GM06990 (cell line): ENCODE measurements at regions not wholly inside any gene's neighbourhood (a gene's known extent, or its start where the extent isn't known, plus 50 kb on each side); places are given as distances from the start of the nearest gene placed in this dataset.

ENCODE experiments used
- DNase-seq: peaks from one replicate; pipeline ENCODE4 v3.0.0-alpha.2; 2011; ENCODE audit not compliant: insufficient read length; ENCODE audit errors: extremely low read depth
- H3K27me3 ChIP-seq: replicated peaks from 2 replicates; pipeline ENCODE4 v1.6.0; 2011; ENCODE audit warnings: low read length; ENCODE audit not compliant: control insufficient read depth, insufficient read depth
- H3K36me3 ChIP-seq: 2 replicates; pipeline ENCODE4 v1.5.1; 2011; ENCODE audit warnings: low read length; ENCODE audit not compliant: control insufficient read depth, insufficient read depth
- H3K4me3 ChIP-seq: replicated peaks from 2 replicates; pipeline ENCODE4 v1.5.1; 2011; ENCODE audit warnings: low read depth, mild to moderate bottlenecking, control low read depth, low read length
- TF ChIP-seq, protein P1 (sequence below): IDR thresholded peaks from 2 replicates; pipeline ENCODE4 v1.5.1; 2011; ENCODE audit warnings: low read length, control low read depth, mild to moderate bottlenecking, inconsistent platforms; ENCODE audit not compliant: insufficient read depth, poor library complexity, severe bottlenecking

DNA sequence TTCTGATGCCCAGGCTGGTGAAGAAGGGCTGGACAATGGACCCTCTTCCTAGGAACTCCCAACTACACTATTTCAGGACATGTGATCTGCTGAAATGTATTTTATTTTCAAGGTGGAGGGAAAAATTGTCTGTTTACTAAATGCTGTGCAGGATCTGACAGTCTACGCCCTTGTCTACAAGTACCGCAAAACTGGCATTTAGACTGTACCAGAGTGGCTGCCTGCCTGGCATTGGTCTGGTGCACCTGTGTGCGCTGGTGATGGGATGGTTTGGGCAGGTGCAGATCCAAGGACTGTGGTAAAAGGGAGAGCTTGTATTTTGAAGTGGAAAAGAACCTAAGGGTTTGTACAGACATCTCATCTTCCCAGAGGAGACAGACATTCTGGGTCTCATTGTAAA, 79.7 kb downstream of the AIPL1 start:
- TF ChIP-seq, protein P1, sequence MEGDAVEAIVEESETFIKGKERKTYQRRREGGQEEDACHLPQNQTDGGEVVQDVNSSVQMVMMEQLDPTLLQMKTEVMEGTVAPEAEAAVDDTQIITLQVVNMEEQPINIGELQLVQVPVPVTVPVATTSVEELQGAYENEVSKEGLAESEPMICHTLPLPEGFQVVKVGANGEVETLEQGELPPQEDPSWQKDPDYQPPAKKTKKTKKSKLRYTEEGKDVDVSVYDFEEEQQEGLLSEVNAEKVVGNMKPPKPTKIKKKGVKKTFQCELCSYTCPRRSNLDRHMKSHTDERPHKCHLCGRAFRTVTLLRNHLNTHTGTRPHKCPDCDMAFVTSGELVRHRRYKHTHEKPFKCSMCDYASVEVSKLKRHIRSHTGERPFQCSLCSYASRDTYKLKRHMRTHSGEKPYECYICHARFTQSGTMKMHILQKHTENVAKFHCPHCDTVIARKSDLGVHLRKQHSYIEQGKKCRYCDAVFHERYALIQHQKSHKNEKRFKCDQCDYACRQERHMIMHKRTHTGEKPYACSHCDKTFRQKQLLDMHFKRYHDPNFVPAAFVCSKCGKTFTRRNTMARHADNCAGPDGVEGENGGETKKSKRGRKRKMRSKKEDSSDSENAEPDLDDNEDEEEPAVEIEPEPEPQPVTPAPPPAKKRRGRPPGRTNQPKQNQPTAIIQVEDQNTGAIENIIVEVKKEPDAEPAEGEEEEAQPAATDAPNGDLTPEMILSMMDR: no peak
- H3K27me3 ChIP-seq: 0 out of 2 replicates have a peak, but pooled peaks cover 1% of the 10 kb centered on the region
- DNase-seq: no peak
- H3K4me3 ChIP-seq: no peak overlapping the region
- no peaks in the 10 kb centered on the region for H3K36me3 ChIP-seq

DNA sequence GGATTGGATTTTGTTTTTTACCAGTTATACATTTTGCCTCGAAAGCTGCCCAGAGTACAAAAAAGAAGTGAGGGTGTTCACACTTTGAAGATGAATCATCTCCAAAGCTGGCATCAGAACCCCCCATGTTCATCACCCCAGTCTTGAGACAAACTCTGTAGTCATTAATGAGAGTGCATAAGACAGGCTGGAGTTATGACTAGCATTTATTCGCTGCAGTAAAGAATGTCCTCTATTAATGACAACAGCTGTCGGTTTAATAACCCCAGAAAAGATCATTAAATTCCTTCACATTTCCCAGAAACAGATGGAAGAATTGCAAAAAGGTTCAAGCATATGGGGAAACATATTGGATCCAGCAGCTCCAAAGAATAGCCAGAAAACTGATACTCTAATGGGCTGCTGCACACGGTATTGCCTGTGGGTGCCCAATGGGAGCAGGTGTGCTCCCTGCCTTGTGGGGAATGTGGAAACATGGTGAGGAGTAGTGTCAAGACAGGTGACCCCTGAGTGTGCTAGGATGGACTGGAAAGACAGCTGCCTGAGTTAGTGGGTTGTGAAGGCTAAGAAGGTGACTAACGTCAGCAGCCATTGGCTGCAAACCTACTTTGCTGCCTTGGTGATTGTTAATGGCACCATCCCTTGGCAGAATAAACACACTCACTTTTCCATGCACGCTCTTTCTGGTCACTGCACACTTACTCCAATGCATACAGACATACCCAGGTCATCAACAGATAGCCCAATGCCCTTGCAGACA, 81.9 kb downstream of the AIPL1 start:
- Histone ChIP-seq H3K36me3 (no peaks in the 10 kb centered on the region), H3K4me3 (no peak overlapping the region), H3K27me3 (0 out of 2 replicates have a peak, but pooled peaks cover 1% of the 10 kb centered on the region)
- no peak for DNase-seq
- TF ChIP-seq, protein P1: no peak

DNA sequence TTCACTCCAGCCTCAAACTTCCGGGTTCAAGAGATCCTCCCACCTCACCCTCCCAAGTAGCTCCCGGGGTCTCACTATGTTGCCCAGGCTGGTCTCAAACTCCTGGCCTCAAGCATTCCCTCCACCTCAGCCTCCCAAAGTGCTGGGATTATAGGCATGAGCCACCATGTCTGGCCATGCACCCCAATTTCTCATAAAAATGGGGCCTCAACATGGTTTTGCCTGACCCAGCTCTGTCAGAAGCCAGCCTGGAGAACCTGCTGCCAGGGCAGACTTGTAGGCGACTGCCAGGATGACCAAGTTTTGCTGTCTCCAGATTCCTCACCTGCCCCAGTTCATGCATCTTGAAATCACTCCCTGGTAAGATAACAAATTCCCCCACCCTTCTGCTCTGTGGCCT, 82.9 kb downstream of the AIPL1 start:
- TF ChIP-seq, protein P1: no peak
- Histone ChIP-seq H3K27me3 (peaks cover 1% of the 10 kb centered on the region; the same call in 1 of the 2 replicates), H3K4me3 (no peak overlapping the region), H3K36me3 (no peaks in the 10 kb centered on the region)
- no peak for DNase-seq

DNA sequence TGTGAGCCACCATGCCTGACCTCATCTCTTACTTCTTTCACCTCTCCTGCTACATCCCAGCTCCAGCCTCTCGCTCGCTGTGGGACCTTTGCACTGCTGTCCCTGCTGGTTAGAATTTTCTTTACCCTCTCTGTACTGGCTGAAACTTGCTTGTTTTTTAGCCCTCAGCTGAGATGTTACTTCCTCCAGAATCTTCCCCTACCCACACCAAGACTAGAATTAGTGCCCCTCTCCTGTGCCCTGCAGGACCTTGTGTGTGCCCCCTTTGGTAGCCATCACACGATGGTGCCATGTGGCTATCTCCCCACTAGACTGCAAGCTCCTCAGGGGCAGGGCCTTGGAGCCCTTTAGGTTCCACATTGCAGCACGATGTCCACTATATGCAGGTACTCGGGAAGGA, 84.1 kb downstream of the AIPL1 start:
- peaks cover 1% of the 10 kb centered on the region; the same call in 1 of the 2 replicates for H3K27me3 ChIP-seq

DNA sequence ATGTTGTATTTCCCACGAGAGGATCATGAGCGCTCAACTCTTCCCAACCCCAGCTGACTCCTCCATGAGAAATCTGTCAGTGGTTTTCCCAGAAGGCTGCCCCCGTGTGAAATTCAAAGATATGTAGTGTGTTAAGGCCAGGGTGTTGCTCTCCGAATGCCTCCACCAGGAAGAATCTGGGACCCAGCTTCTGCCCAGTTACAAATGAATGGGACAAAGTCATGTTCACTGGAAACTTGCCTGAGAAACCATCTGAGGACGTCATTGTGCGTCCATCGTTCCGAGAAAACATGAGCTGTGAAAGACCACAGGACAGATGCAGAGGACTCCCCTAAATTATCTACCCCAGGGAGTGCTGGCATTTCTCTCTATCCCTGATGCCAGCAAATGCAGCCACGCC, 86.0 kb downstream of the AIPL1 start:
- H3K27me3 ChIP-seq: peaks cover 1% of the 10 kb centered on the region; the same call in 1 of the 2 replicates
- TF ChIP-seq, protein P1: no peak
- H3K36me3 ChIP-seq: no peaks in the 10 kb centered on the region
- DNase-seq: no peak
- H3K4me3 ChIP-seq: no peak overlapping the region

More for the DNA sequence above, 84.1 kb downstream of the AIPL1 start:
- Histone ChIP-seq H3K4me3 (no peak overlapping the region), H3K36me3 (no peaks in the 10 kb centered on the region)
- DNase-seq: no peak
- TF ChIP-seq, protein P1: no peak
